ENCODE measurements at regions not wholly inside any gene's neighbourhood (a gene's known extent, or its start where the extent isn't known, plus 50 kb on each side); places are given as distances from the start of the nearest gene placed in this dataset.

- Histone ChIP-seq H3K14ac (ENCODE audit: insufficient read length) (no peak overlapping the region), H3K9ac (replicated peaks in 1 of 4; ENCODE audit: extremely low read depth in 1 of 4, low read depth in 3 of 4, low read length in 3 of 4) (no peak overlapping the region)
- WGBS, 2 experiments (ENCODE audit: extremely low coverage in 1 of 2, insufficient coverage in 1 of 2, insufficient read length in 1 of 2, insufficient replicate concordance in 2 of 2, low coverage in 1 of 2, low lambda C conversion rate in 2 of 2, missing lambda C conversion rate in 1 of 2): 79% methylated on average over 1 of the region's 1 CpG; no CpG with 5 or more reads in 1 of the 2 experiments
Observed at GRCh38 chr3:29083676-29084075, 197.2 kb upstream of the RBMS3 start.

More at GRCh38 chr3:29083676-29084075, 197.2 kb upstream of the RBMS3 start:
- DNase-seq (ENCODE audit: low read depth in 1 of 2, low spot score in 2 of 2) (no peak), FAIRE-seq (no peak)
- H3K4ac ChIP-seq (replicated peaks; ENCODE audit: insufficient read length, low read depth, low read length): no peak overlapping the region
- H3K79me1 ChIP-seq (ENCODE audit: low read depth, low read length): no peaks in the 10 kb centered on the region
- H2BK15ac ChIP-seq (ENCODE audit: low read length): no peak overlapping the region
- no peaks in the 10 kb centered on the region for H3K27me3 ChIP-seq (replicated peaks in 1 of 4; ENCODE audit: control insufficient read depth in 3 of 4, extremely low read depth in 1 of 4, insufficient read depth in 3 of 4, low read length in 3 of 4)
- ChIA-PET CTCF (ENCODE audit: partially characterized antibody) (no interaction called here), POLR2A (ENCODE audit: partially characterized antibody) (no interaction called here)
- no peak overlapping the region for H3K23ac ChIP-seq (ENCODE audit: insufficient read length)
- no peak overlapping the region for H2AK5ac ChIP-seq (ENCODE audit: low read depth, low read length)
- no peaks in the 10 kb centered on the region for H3K79me2 ChIP-seq (ENCODE audit: control insufficient read depth in 1 of 2, insufficient read depth in 2 of 2, low read length in 2 of 2)
- H3K9me3 ChIP-seq (ENCODE audit: insufficient read depth in 2 of 2, low read depth in 1 of 2, low read length in 1 of 2): peaks cover 0 to 3% of the 10 kb centered on the region in 2 experiments; a peak in 1 of 4 replicates
- TF ChIP-seq SIX5 (IDR thresholded peaks at IDR 0.05; ENCODE audit: low read depth, low read length): no peak
- no peak for TF ChIP-seq POLR2A (IDR thresholded peaks at IDR 0.05; ENCODE audit: control extremely low read depth in 1 of 2, low read depth in 2 of 2, low read length in 2 of 2)
- no peak overlapping the region for H2BK120ac ChIP-seq (replicated peaks; ENCODE audit: low read depth, low read length)
- H4K5ac ChIP-seq (ENCODE audit: insufficient read length, low read depth, low read length): no peak overlapping the region
- no peak overlapping the region for H2BK20ac ChIP-seq (ENCODE audit: low read length)
- H4K20me1 ChIP-seq (replicated peaks in 1 of 2; ENCODE audit: control insufficient read depth in 1 of 2, insufficient read depth in 2 of 2, low read length in 2 of 2): no peaks in the 10 kb centered on the region
- no peak overlapping the region for H2AFZ ChIP-seq (ENCODE audit: low read length)
- no peak overlapping the region for H3K18ac ChIP-seq (ENCODE audit: extremely low read depth, low read length)
- H3K23me2 ChIP-seq (ENCODE audit: low read depth, low read length): no peaks in the 10 kb centered on the region
- no peak overlapping the region for H4K91ac ChIP-seq (replicated peaks; ENCODE audit: insufficient read length, low read length)
- H2BK5ac ChIP-seq (ENCODE audit: low read depth, low read length): no peak overlapping the region
- no peak overlapping the region for H3K4me3 ChIP-seq (ENCODE audit: extremely low read depth in 1 of 4, insufficient read depth in 2 of 4, low read depth in 3 of 4, low read length in 4 of 4)
- no peak overlapping the region for H3K56ac ChIP-seq (replicated peaks; ENCODE audit: insufficient read length, low read depth, low read length)
- H3K4me2 ChIP-seq (ENCODE audit: insufficient read depth in 1 of 2, low read depth in 2 of 2, low read length in 2 of 2): no peak overlapping the region
- no peaks in the 10 kb centered on the region for H3K4me1 ChIP-seq (replicated peaks in 1 of 4; ENCODE audit: control insufficient read depth in 3 of 4, insufficient read depth in 4 of 4, low read length in 3 of 4)
- no peak overlapping the region for H4K8ac ChIP-seq (ENCODE audit: extremely low read depth, insufficient read depth, low read length)
- H3K27ac ChIP-seq (ENCODE audit: low read depth, low read length): no peak overlapping the region
- H3K36me3 ChIP-seq (ENCODE audit: control insufficient read depth in 2 of 4, insufficient read depth in 4 of 4, low read length in 3 of 4): no peaks in the 10 kb centered on the region
- no peak overlapping the region for H2BK12ac ChIP-seq (ENCODE audit: low read depth, low read length)

All from H1 (cell line).